GM20000 (cell line): ENCODE measurements at regions not wholly inside any gene's neighbourhood (a gene's known extent, or its start where the extent isn't known, plus 50 kb on each side); places are given as distances from the start of the nearest gene placed in this dataset.

Experiments
- DNase-seq: peaks from one replicate; pipeline ENCODE4 v3.0.0; 2012; ENCODE audit warnings: low spot score
- CTCF ChIP-seq: IDR thresholded peaks from 2 replicates; pipeline ENCODE4 v1.5.1; 2012; ENCODE audit warnings: mild to moderate bottlenecking, control low read depth; ENCODE audit errors: extremely low read depth, missing control alignments

GRCh38 chr18:22253156-22253555, 83.8 kb downstream of the GATA6 start:
- no peak for DNase-seq
- no peak for TF ChIP-seq CTCF
